Testis (tissue), 2 donors: ENCODE measurements at regions not wholly inside any gene's neighbourhood (a gene's known extent, or its start where the extent isn't known, plus 50 kb on each side); places are given as distances from the start of the nearest gene placed in this dataset.

Experiments used
- CTCF ChIP-seq, 3 experiments: fragments of 450-650 bp in 2 of 3; fragments of 200-600 bp in 1 of 3; sonication (generic) in 1 of 3; IDR thresholded peaks; one replicate each; pipeline ENCODE4 v1.5.1; 2016 to 2019; ENCODE audit warnings: antibody characterized with exemption in 3 of 3, mild to moderate bottlenecking in 2 of 3, moderate library complexity in 1 of 3
- POLR2A ChIP-seq: fragments of 450-650 bp; IDR thresholded peaks from one replicate; pipeline ENCODE4 v1.6.1; 2017; ENCODE audit warnings: antibody characterized with exemption, mild to moderate bottlenecking, moderate library complexity

GRCh38 chr20:52746190-52746589 is 226.0 kb upstream of the TSHZ2 start:
- TF ChIP-seq CTCF (IDR thresholded peaks at IDR 0.05) = no peak
- no peak for TF ChIP-seq POLR2A
